Activated CD4-positive, alpha-beta T cell treated with anti-CD3 and anti-CD28 coated beads for 36 hours (primary cell): ENCODE measurements at regions not wholly inside any gene's neighbourhood (a gene's known extent, or its start where the extent isn't known, plus 50 kb on each side); places are given as distances from the start of the nearest gene placed in this dataset.

Experiments
- ATAC-seq: fragments of 200-7000 bp; cut with Tn5 transposase; one replicate; pipeline ENCODE4 v1.10.0; 2021; ENCODE audit warnings: mild to moderate bottlenecking, moderate library complexity
- CTCF ChIA-PET: fragments of 350-600 bp; sonication (Branson Sonifier 250); formaldehyde crosslinking; loops from one replicate; lab custom pipeline; 2021; ENCODE audit warnings: antibody characterized with exemption; lab: Charles Lee
- POLR2A ChIA-PET: fragments of 350-600 bp; sonication (Branson Sonifier 250); formaldehyde crosslinking; loops from one replicate; lab custom pipeline; 2021; ENCODE audit warnings: antibody characterized with exemption, inconsistent platforms; lab: Charles Lee
- DNase-seq: peaks from one replicate; pipeline ENCODE4 v3.0.0-alpha.2; 2020
- H3K27ac Mint-ChIP-seq: one replicate; pipeline ENCODE4 v1.8.0; 2021; ENCODE audit warnings: mixed read lengths
- H3K27me3 Mint-ChIP-seq: one replicate; pipeline ENCODE4 v1.8.0; 2021; ENCODE audit warnings: mixed read lengths
- H3K36me3 Mint-ChIP-seq: one replicate; pipeline ENCODE4 v1.8.0; 2021; ENCODE audit warnings: low read depth, mixed read lengths
- H3K4me1 Mint-ChIP-seq: one replicate; pipeline ENCODE4 v1.8.0; 2021; ENCODE audit warnings: mixed read lengths
- H3K4me3 Mint-ChIP-seq: one replicate; pipeline ENCODE4 v1.8.0; 2021; ENCODE audit warnings: mild to moderate bottlenecking, moderate library complexity, mixed read lengths
- H3K9me3 Mint-ChIP-seq: one replicate; pipeline ENCODE4 v1.8.0; 2021; ENCODE audit warnings: low read depth, mixed read lengths
- intact Hi-C, 2 experiments: fragments of 100-400 bp; cut with DNase I in 1 of 2; cut with micrococcal nuclease in 1 of 2; formaldehyde crosslinking; loops; one replicate each; pipeline versions ENCODE4 v1.14.2 to v1.15.1; 2022 to 2024; cut with DNase I, micrococcal nuclease

DNA sequence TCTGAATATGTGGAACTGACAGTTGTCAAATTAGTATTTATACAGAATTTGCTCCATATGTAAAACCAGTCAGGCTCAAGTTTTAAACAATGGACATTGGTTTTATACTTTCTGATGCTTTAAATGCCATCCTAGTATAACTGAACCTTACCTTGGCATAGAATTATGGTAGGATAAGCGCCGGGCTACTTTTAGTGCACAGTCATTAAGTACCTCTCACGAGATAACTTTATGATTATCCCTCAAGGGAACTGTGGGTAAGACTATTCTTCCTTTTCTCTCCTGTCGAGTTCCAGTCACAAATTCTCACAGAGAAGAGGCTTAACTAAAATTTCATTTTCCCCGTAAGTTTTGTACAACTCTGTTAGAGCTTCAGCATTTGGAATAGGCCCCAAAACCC, 110.6 kb upstream of the PTPRK start:
- ATAC-seq (no peak), DNase-seq (no peak)
- POLR2A ChIA-PET, result no interaction called here
- CTCF ChIA-PET, result no interaction called here
- H3K4me1 Mint-ChIP-seq, result peaks cover 6% of the 10 kb centered on the region
- intact Hi-C loops, result no loop called here
- no peak overlapping the region for H3K4me3 Mint-ChIP-seq
- no peaks in the 10 kb centered on the region for H3K36me3 Mint-ChIP-seq
- H3K9me3 Mint-ChIP-seq, result no peaks in the 10 kb centered on the region
- peaks cover 11% of the 10 kb centered on the region for H3K27me3 Mint-ChIP-seq
- H3K27ac Mint-ChIP-seq, result no peak overlapping the region

DNA sequence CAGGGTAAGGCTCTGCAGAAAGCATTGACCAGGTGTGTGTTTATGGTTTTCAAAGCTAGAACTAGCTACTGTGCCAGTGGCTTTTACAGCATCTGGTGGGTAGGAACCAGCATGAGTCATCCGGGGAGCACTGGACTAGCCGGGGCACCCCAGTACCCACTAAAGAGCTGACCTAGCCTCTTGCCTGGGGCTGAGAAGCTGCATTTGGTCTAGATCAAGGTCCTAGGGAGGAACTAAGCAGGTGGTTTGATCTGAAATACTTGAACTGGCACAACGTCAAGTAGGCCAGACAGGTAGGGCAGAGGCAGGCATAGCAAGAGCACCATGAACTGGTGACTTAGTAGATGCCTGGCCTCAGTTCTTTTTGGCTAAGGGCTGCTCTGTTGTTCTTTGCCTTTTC, 109.8 kb upstream of the PTPRK start:
- Mint-ChIP-seq H3K9me3 (no peaks in the 10 kb centered on the region), H3K27me3 (peaks cover 7% of the 10 kb centered on the region), H3K36me3 (no peaks in the 10 kb centered on the region), H3K4me3 (no peak overlapping the region), H3K27ac (no peak overlapping the region), H3K4me1 (peaks cover 6% of the 10 kb centered on the region)
- CTCF ChIA-PET, result interaction anchor here (0.6 kb wide), 1 partner anchor 9 kb away, joined by 3 read pairs; no protein-coding TSS in a partner anchor
- intact Hi-C loops, result no loop called here
- ATAC-seq, result no peak
- DNase-seq, result no peak
- POLR2A ChIA-PET, result no interaction called here

DNA sequence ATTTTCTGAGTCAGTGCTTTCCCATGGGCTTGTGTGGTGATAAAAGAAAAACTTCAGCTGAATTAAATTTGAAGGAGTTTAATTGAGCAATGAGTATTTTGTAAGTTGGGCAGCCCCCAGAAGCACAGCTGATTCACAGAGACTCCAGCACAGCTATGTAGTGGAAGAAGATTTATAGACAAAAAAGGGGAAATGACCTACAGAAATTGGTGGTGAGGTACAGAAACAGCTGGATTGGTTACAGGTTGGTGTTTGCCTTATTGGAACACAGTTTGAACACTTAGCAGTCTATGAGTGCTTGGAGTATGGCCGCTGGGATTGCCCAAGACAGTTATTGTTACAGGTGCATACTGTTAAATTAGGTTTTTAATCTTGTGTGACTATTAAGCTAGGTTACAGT, 96.9 kb upstream of the PTPRK start:
- CTCF ChIA-PET, result interaction anchor here (0.6 kb wide), 1 partner anchor 65 kb away, joined by 3 read pairs; no protein-coding TSS in a partner anchor
- Mint-ChIP-seq H3K27ac (no peak overlapping the region), H3K4me3 (no peak overlapping the region), H3K27me3 (peaks cover 18% of the 10 kb centered on the region), H3K4me1 (no peaks in the 10 kb centered on the region), H3K36me3 (no peaks in the 10 kb centered on the region), H3K9me3 (peaks cover 2% of the 10 kb centered on the region)
- no peak for ATAC-seq
- intact Hi-C loops, result no loop called here
- POLR2A ChIA-PET, result no interaction called here
- DNase-seq, result no peak

DNA sequence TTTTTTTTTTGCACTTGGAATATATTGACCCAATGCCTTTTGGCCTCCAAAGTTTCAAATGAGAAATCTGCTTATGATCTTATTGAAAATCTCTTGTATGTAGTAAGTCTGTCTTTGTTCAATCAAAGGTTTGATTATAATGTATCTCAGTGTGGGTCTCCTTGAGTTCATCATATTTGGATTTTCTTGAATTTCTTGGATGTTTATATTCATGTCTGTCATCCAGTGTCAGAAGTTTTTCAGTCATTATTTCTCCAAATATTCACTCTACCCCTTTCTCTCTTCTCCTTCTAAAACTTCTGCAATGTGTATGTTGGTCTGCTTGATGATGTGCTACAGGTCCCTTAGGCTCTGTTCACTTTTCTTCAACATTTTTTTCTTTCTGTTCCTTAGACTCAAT, 95.9 kb upstream of the PTPRK start:
- intact Hi-C loops, result no loop called here
- Mint-ChIP-seq H3K27ac (no peak overlapping the region), H3K9me3 (peaks cover 2% of the 10 kb centered on the region), H3K36me3 (no peaks in the 10 kb centered on the region), H3K4me3 (no peak overlapping the region), H3K4me1 (no peaks in the 10 kb centered on the region), H3K27me3 (peaks cover 15% of the 10 kb centered on the region)
- no peak for DNase-seq
- CTCF ChIA-PET, result no interaction called here
- no peak for ATAC-seq
- POLR2A ChIA-PET, result no interaction called here

DNA sequence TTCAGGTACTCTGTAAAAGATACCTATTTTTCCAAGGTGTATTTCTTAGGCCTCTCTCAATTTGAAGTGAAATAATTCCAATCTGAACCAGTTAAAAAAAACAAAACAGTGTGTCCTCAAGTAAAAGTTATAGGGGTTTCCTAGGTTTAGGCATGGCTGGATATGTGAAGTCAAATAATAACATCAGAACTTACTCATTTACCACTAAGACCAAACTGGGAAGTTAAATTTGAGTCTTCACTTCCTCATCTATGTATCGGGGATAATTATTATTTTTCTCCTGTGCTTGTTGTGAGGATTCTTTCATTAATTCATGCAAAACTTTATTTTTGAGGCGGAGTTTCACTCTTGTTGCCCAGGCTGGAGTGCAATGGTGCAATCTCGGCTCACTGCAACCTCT, 86.2 kb upstream of the PTPRK start:
- Mint-ChIP-seq H3K36me3 (no peaks in the 10 kb centered on the region), H3K4me1 (no peaks in the 10 kb centered on the region), H3K27me3 (peaks cover 8% of the 10 kb centered on the region), H3K27ac (no peak overlapping the region), H3K4me3 (no peak overlapping the region), H3K9me3 (no peaks in the 10 kb centered on the region)
- CTCF ChIA-PET, result no interaction called here
- no peak for DNase-seq
- POLR2A ChIA-PET, result no interaction called here
- no peak for ATAC-seq
- intact Hi-C loops, result no loop called here

DNA sequence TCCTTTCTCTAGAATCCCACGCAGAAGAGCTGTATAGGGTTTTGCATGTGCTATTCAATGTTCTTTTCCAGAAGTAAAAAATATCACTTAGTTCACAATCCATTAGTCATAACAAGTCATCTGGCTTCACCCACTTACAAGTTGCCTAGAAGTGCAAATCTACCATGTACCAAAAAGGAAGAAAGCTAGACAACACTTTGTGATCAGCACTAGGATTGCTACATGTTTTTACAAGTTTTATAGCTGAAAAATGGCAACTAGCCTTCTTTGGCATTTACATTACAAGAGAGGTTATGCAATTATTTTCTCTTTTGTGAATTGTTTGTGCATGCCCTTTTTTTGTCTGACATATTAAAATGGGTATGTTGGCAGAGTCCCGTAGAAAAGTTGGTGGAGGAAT, 85.6 kb upstream of the PTPRK start:
- no peaks in the 10 kb centered on the region for H3K9me3 Mint-ChIP-seq
- POLR2A ChIA-PET, result no interaction called here
- H3K27me3 Mint-ChIP-seq, result peaks cover 8% of the 10 kb centered on the region
- no peak overlapping the region for H3K27ac Mint-ChIP-seq
- ATAC-seq (no peak), DNase-seq (no peak)
- CTCF ChIA-PET, result no interaction called here
- H3K4me3 Mint-ChIP-seq, result no peak overlapping the region
- no peaks in the 10 kb centered on the region for H3K4me1 Mint-ChIP-seq
- intact Hi-C loops, result no loop called here
- H3K36me3 Mint-ChIP-seq, result no peaks in the 10 kb centered on the region

DNA sequence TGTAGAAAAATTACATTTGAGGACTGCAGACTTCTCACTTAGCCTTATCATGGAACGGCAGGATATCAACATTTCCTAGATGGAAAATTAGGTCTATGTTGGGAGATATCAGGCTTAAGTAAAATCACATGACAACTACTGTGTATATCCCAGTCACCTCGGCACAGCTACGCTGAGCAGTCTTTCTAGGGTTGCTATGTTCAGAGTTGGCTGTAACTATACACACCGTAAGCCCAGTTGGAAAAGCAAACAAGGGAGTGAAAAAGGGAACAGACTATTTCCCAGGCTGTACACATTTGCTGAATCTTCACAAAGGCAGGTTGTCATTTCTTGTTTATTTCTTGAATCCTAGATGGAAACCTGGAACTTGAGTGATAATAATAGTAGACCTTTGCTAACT, 80.7 kb upstream of the PTPRK start:
- intact Hi-C loops, result no loop called here
- CTCF ChIA-PET, result interaction anchor here (0.6 kb wide), 1 partner anchor 1312 kb away, joined by 3 read pairs; no protein-coding TSS in a partner anchor
- no peak overlapping the region for H3K27ac Mint-ChIP-seq

DNA sequence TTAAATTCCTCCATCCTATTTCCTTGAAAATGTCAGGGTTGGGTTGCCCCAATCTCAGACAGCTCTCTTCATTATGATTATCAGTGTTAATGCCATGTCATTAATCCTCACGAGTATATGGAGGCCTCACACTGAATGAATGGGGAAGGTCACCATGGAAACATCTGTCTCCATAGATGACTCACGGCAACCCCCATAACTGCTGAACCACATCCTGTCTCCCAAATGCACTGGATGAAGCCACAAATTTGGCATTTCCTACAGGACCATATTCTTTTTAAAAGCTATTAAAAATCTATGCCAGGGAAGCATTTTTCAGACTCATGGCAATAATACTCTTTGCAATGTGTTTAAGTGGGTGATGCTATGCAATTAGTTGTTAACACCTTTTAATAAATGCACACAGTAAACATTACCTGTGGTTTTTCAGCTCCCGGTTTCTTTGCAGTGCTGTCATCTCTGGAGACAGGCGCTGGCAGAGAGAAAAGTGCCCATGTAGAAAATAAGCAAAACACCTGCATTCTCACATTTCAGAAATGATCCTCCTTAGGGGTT, 80.1 kb upstream of the PTPRK start:
- Mint-ChIP-seq H3K4me3 (no peak overlapping the region), H3K9me3 (no peaks in the 10 kb centered on the region), H3K4me1 (peaks cover 20% of the 10 kb centered on the region), H3K27me3 (peaks cover 22% of the 10 kb centered on the region), H3K36me3 (no peaks in the 10 kb centered on the region), H3K27ac (no peak overlapping the region)
- ATAC-seq, result no peak
- DNase-seq, result peak; percentile 13
- intact Hi-C loops, result no loop called here
- ChIA-PET POLR2A (interaction anchor here (0.7 kb wide), 1 partner anchor 20 kb away, joined by 3 read pairs; no protein-coding TSS in a partner anchor), CTCF (interaction anchor here (0.9 kb wide), 1 partner anchor 26 kb away, joined by 3 read pairs; no protein-coding TSS in a partner anchor)

More for the DNA sequence above, 80.7 kb upstream of the PTPRK start:
- peaks cover 22% of the 10 kb centered on the region for H3K27me3 Mint-ChIP-seq
- no peak for ATAC-seq
- POLR2A ChIA-PET, result interaction anchor here (0.7 kb wide), 1 partner anchor 21 kb away, joined by 3 read pairs; no protein-coding TSS in a partner anchor
- DNase-seq, result no peak
- H3K4me1 Mint-ChIP-seq, result peaks cover 20% of the 10 kb centered on the region
- no peaks in the 10 kb centered on the region for H3K9me3 Mint-ChIP-seq
- no peak overlapping the region for H3K4me3 Mint-ChIP-seq
- no peaks in the 10 kb centered on the region for H3K36me3 Mint-ChIP-seq

DNA sequence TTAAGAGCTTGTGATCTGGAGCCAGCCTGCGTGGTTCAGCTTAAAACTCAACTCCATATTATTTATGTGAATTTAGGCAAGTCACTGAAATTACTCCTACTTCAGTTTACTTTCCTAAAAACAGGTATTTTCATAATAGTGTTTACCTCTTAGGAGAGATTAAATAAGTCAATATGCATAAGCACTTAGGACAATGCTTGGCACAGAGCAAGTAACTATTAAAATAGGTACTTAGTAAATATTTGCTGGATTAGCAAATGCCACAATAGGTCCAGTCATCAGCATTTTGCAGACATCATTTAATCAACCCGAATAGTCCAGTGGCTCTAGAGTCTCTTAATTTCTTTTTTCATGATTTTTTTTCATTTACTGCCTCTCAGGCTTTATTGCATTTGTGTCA, 78.6 kb upstream of the PTPRK start:
- ChIA-PET POLR2A (no interaction called here), CTCF (no interaction called here)
- DNase-seq (no peak), ATAC-seq (no peak)
- intact Hi-C loops, result no loop called here
- Mint-ChIP-seq H3K27me3 (peaks cover 22% of the 10 kb centered on the region), H3K4me3 (no peak overlapping the region), H3K4me1 (peaks cover 20% of the 10 kb centered on the region), H3K27ac (no peak overlapping the region), H3K9me3 (no peaks in the 10 kb centered on the region), H3K36me3 (no peaks in the 10 kb centered on the region)

DNA sequence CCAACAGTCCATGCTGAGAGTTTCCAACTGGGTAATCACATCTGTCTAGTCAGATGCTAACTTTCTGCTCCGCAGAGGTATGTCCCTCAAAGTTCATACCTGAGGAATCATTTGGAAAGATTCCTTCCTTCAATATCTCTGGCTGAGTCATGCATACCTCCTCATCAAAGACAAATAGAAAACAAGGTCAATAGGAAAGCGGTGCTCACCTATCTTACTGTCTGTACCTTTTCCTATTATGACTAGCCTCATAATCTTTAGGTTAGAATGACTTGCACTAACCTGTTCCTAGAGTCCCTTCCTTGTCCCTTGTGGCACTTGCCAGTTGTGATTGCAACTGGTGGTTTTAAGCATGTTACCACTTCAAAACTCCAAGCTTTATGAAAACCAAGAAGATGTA, 78.2 kb upstream of the PTPRK start:
- Mint-ChIP-seq H3K27ac (no peak overlapping the region), H3K4me3 (no peak overlapping the region), H3K27me3 (peaks cover 21% of the 10 kb centered on the region), H3K9me3 (no peaks in the 10 kb centered on the region), H3K4me1 (peaks cover 20% of the 10 kb centered on the region), H3K36me3 (no peaks in the 10 kb centered on the region)
- DNase-seq, result no peak
- peak; percentile 82 for ATAC-seq
- ChIA-PET POLR2A (no interaction called here), CTCF (interaction anchor here (1.2 kb wide), 1 partner anchor 51 kb away, joined by 4 read pairs; no protein-coding TSS in a partner anchor)
- intact Hi-C loops, result no loop called here

DNA sequence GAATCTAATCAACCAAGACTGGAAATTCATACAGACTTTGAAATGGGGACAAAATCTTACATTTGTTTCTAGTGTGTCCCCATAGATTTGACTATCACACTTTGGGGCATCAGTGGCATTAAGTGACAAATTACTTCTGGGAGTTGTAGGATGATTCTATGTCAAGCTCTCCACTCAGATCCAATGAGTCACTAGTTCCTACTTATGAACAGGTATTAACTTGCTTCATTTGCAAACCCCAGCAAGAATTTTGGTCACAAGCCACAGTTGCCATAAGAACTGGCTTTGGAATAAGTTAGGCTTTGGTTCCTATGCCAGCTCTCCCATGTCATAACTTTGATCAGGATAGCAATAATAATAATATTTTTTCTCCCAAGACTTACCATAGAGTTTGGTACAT, 77.6 kb upstream of the PTPRK start:
- peaks cover 21% of the 10 kb centered on the region for H3K27me3 Mint-ChIP-seq
- no peak for DNase-seq
- no peak overlapping the region for H3K4me3 Mint-ChIP-seq
- no peak overlapping the region for H3K27ac Mint-ChIP-seq
- no peaks in the 10 kb centered on the region for H3K9me3 Mint-ChIP-seq
- peaks cover 20% of the 10 kb centered on the region for H3K4me1 Mint-ChIP-seq
- no peak for ATAC-seq
- ChIA-PET CTCF (interaction anchor here (1.2 kb wide), 1 partner anchor 52 kb away, joined by 4 read pairs; no protein-coding TSS in a partner anchor), POLR2A (no interaction called here)
- intact Hi-C loops, result no loop called here
- H3K36me3 Mint-ChIP-seq, result no peaks in the 10 kb centered on the region

DNA sequence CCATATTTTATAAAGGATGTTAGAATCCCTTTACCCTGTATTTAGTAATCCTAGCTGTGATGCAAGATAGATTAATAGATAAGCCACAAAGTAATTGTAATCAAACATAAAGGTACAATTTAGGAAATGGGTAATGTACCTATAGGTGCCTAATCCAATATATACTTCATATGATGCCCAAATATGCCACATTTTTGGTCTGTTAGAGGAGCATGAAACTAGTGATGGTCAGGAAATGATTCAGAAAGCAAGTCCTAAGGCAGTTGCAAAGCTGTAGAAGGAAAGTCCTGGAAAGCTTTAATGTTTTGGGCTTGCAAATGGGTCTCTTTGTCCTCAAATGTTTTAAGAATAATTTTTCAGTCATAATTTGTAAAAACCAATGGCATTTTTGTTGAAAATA, 76.6 kb upstream of the PTPRK start:
- ATAC-seq, result no peak
- CTCF ChIA-PET, result interaction anchor here (1.2 kb wide), 1 partner anchor 53 kb away, joined by 4 read pairs; no protein-coding TSS in a partner anchor

More for the DNA sequence above, 76.6 kb upstream of the PTPRK start:
- no peak for DNase-seq
- Mint-ChIP-seq H3K36me3 (no peaks in the 10 kb centered on the region), H3K27me3 (peaks cover 22% of the 10 kb centered on the region), H3K27ac (no peak overlapping the region), H3K4me1 (peaks cover 20% of the 10 kb centered on the region), H3K9me3 (no peaks in the 10 kb centered on the region), H3K4me3 (no peak overlapping the region)
- POLR2A ChIA-PET, result interaction anchor here (0.6 kb wide), 1 partner anchor 17 kb away, joined by 5 read pairs; no protein-coding TSS in a partner anchor
- intact Hi-C loops, result no loop called here
